Skin of body (tissue), 1 donor: ENCODE measurements at regions not wholly inside any gene's neighbourhood (a gene's known extent, or its start where the extent isn't known, plus 50 kb on each side); places are given as distances from the start of the nearest gene placed in this dataset.
"Not testable (repeated sequence)": the region's sequence is repeated elsewhere in the genome, so short reads cannot be mapped to it uniquely, and the experiment has no call there.

Experiments
- DNase-seq: peaks from one replicate; lab custom pipeline; 2025; lab: John Stamatoyannopoulos, UW

DNA sequence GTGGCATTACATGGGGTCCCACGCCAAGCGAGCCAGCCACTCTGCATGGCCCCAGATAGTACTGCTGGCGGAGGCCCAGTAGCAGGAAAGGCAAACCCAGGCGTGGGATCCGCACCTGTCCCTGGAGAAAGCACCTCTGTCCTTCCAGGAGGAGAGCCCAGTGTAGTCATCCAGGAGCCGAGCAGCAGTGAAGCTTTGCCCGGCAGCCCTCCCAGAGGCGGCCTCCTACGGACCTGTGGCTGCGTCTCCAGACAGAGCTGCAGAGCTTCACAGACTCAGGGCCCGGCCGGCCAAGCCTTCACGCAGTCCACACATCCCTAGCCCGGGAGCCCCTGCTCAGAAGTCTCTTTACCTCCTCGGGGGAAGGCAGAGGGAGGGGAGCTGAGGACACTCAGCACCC is 100.8 kb upstream of the PPP1R26 start:
- no peak for DNase-seq

- no peak for DNase-seq
Observed at GRCh38 chr9:135379540-135380267, 99.9 kb upstream of the PPP1R26 start.

- DNase-seq, result no peak
Observed at GRCh38 chr9:135380311-135380960, 99.1 kb upstream of the PPP1R26 start.

- no peak for DNase-seq
Observed at GRCh38 chr9:135381762-135382310, 97.7 kb upstream of the PPP1R26 start.

- DNase-seq, result no peak
Observed at GRCh38 chr9:135384226-135384625, 95.4 kb upstream of the PPP1R26 start.

GRCh38 chr9:135384815-135385405 is 94.7 kb upstream of the PPP1R26 start:
- DNase-seq, result not testable (repeated sequence)

DNA sequence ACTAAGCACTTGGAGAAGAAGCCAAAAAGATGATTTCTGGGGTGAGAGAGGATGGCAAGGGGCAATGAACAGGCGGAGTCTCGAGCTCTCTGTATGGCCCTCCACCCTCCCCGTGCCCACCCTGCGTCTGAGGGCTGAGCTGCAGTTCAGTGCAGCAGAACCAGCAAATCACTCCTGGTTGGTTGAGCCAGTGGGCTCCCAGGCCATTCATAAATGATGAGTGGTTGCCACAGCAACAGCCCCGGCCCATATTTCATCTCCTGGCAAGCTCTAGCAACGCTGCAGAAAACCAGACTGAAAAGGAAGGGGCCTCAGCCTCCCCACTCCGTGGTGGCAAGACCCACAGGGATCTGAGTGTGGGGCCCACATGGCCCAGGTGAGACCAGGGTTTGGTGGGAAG is 93.8 kb upstream of the PPP1R26 start:
- DNase-seq, result no peak

DNA sequence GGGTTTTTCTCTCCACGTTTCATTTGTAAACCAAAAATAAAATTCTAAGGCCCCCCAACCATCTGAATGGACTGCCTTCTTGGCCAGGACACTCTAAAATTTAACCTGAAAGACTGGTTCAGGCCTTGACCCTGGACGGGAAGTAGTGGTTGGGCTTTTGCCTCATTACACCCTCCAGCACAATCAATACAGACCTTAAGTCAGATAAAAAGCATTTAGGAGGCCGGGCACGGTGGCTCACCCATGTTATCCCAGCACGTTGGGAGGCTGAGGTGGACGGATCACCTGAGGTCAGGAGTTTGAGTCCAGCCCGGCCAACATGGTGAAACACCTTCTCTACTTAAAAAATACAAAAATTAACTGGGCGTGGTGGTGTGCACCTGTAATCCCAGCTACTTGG is 91.6 kb upstream of the PPP1R26 start:
- no peak for DNase-seq

GRCh38 chr9:135388530-135388929 is 91.1 kb upstream of the PPP1R26 start:
- DNase-seq, result no peak

DNA sequence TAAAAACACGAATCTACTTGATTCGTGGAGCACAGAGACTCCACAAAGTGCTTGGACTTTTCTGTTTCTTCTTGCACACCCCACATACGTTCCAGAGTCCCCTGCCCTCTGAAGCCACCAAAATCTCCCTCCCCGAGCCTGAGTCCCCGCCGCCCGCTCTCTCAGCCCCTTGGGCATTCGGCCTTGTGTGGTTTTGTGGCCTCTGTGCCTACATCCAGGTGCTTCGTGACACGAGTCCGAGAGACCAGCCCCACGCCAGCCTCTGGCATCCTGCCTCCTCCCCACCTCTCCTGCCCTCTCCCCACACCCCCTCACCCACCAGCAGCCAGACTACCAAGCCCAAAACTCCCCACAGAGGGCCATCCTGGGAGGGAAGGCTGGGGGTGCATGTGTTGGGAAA is 87.8 kb upstream of the PPP1R26 start:
- DNase-seq, result no peak

DNA sequence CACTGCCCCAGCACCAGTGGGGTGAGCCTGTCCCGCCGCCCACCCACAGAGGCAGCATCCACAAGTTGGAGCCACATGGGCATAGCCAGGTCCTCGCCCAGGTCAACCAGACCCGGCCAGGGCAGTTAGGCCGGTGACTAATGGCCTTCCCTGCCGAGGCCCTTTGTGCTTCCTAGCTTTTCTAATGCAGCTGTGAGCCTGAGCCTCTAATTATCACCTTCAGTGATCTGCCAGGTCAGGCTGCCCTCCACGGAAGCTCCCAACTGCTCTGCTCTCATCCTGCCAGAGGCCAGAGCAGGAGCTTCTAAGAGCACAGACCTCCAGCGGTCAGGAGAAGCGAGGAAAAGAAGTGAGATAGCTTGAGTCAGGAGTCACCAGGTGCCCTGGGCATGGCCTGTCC is 87.1 kb upstream of the PPP1R26 start:
- DNase-seq, result no peak

- DNase-seq, result no peak
Observed at GRCh38 chr9:135394131-135394530, 85.5 kb upstream of the PPP1R26 start.

- DNase-seq, result no peak
Observed at GRCh38 chr9:135394699-135395645, 84.6 kb upstream of the PPP1R26 start.

DNA sequence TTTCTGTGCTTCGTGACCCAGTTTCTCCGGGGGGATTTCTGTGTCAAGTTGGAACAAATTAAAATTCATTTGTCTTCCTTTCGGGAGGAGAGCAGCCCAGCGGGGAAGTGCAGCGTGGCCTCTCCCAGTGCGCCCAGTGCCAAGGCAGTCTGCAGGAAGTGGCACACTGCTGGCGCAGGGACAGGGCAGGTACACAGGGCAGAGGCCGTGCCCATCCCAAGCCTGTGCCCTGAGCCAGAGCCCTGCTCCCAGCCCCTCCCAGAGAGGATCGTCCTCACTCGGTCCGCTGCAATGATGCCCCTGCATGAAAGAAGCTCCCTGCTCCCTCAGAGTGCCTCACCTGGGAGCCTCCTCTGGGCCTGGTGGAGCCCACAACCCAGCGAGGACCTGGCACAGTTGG is 82.4 kb upstream of the PPP1R26 start:
- DNase-seq, result no peak

DNA sequence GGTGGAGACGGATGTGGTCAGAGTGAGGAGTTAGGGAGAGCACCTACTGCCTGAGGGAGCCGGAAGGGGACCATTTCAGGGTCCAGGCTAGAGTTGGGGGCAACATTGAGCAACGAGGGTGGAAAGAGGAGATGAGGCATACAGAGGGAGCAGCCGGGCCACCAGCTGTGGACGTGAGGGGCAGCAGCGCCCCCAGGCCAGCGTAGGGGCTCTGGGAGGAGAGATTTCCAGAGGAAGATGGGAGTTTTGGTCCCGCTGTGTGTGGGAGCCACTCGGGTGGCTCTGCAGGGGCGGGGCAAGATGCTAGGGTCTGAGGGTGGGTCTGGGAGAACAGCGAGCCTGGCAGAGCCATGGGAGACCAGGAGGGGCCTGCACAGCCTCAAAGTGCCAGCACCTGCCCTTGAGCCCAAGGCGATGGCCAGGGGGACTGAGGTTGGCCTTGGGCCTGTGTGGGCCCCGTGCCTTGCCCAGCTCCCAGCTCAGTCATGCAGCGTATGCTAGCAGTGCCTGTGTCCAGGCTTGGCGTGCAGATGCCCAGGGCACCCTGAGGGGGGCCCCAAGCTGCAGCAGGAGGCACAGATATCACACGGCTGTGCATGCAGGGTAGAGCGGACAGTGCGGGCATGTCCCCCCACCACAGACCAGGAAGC is 80.5 kb upstream of the PPP1R26 start:
- DNase-seq, result no peak

GRCh38 chr9:135400496-135400895 is 79.1 kb upstream of the PPP1R26 start:
- no peak for DNase-seq

GRCh38 chr9:135401218-135401617 is 78.4 kb upstream of the PPP1R26 start:
- DNase-seq, result no peak

GRCh38 chr9:135402048-135402738 is 77.4 kb upstream of the PPP1R26 start:
- DNase-seq, result no peak

GRCh38 chr9:135402739-135403695 is 76.6 kb upstream of the PPP1R26 start:
- DNase-seq, result no peak
